Activated naive CD8-positive, alpha-beta T cell treated with anti-CD3 and anti-CD28 coated beads, Interleukin-2, amount 50 U/mL, for 24 hours (primary cell): ENCODE measurements at regions not wholly inside any gene's neighbourhood (a gene's known extent, or its start where the extent isn't known, plus 50 kb on each side); places are given as distances from the start of the nearest gene placed in this dataset.
"Not testable (repeated sequence)": the region's sequence is repeated elsewhere in the genome, so short reads cannot be mapped to it uniquely, and the experiment has no call there.

ENCODE experiments used
- ATAC-seq: fragments of 150-1000 bp; cut with Tn5 transposase; one replicate; pipeline ENCODE4 v1.10.0; 2021
- DNase-seq: peaks from one replicate; pipeline ENCODE4 v3.0.0; 2021
- H3K27ac Mint-ChIP-seq: one replicate; pipeline ENCODE4 v1.8.0; 2021; ENCODE audit warnings: mild to moderate bottlenecking, mixed read lengths
- H3K27me3 Mint-ChIP-seq: one replicate; pipeline ENCODE4 v1.8.0; 2021; ENCODE audit warnings: mixed read lengths
- H3K36me3 Mint-ChIP-seq: one replicate; pipeline ENCODE4 v1.8.0; 2021; ENCODE audit warnings: low read depth, mixed read lengths
- H3K4me1 Mint-ChIP-seq: one replicate; pipeline ENCODE4 v1.8.0; 2021; ENCODE audit warnings: mixed read lengths
- H3K4me3 Mint-ChIP-seq: one replicate; pipeline ENCODE4 v1.8.0; 2021; ENCODE audit warnings: mild to moderate bottlenecking, moderate library complexity, mixed read lengths
- H3K9me3 Mint-ChIP-seq: one replicate; pipeline ENCODE4 v1.8.0; 2021; ENCODE audit warnings: mixed read lengths

GRCh38 chr7:12827920-12828319, 140.5 kb downstream of the ARL4A start:
- H3K4me1 Mint-ChIP-seq = no peaks in the 10 kb centered on the region
- H3K36me3 Mint-ChIP-seq = no peaks in the 10 kb centered on the region
- DNase-seq = no peak
- H3K9me3 Mint-ChIP-seq = peaks cover 2% of the 10 kb centered on the region
- no peak overlapping the region for H3K27ac Mint-ChIP-seq
- no peak overlapping the region for H3K4me3 Mint-ChIP-seq
- no peak for ATAC-seq
- peaks cover 3% of the 10 kb centered on the region for H3K27me3 Mint-ChIP-seq

DNA sequence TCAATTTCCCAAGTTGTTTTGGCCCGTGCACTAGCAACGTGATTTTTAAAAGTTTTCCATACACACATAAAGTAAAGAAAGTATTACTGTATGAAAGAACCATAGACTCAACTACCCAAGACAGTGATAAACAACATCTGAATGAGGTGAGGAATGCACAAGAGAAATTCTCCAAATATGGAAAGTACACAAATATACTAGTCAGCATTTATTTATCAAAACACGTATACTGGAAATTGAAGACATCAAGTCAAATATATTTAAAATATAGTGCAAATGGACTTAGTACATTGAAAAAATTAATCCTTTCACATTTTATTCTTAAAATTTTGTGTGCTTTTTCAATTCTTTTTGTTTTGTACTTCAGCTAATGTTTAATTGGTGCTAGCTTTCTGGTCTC, 143.6 kb downstream of the ARL4A start:
- ATAC-seq = no peak
- Mint-ChIP-seq H3K27me3 (peaks cover 3% of the 10 kb centered on the region), H3K36me3 (no peaks in the 10 kb centered on the region), H3K4me1 (no peaks in the 10 kb centered on the region), H3K4me3 (no peak overlapping the region), H3K27ac (no peak overlapping the region), H3K9me3 (peaks cover 20% of the 10 kb centered on the region)
- DNase-seq = no peak

- Mint-ChIP-seq H3K36me3 (no peaks in the 10 kb centered on the region), H3K27me3 (peaks cover 5% of the 10 kb centered on the region), H3K4me1 (no peaks in the 10 kb centered on the region), H3K4me3 (no peak overlapping the region), H3K27ac (no peak overlapping the region), H3K9me3 (peaks cover 20% of the 10 kb centered on the region)
- no peak for ATAC-seq
- DNase-seq = no peak
Measured at GRCh38 chr7:12833829-12834228, 146.4 kb downstream of the ARL4A start.

GRCh38 chr7:12834782-12835181, 147.3 kb downstream of the ARL4A start:
- no peaks in the 10 kb centered on the region for H3K4me1 Mint-ChIP-seq

GRCh38 chr7:12839508-12840153, 152.2 kb downstream of the ARL4A start:
- no peak for DNase-seq
- H3K36me3 Mint-ChIP-seq = no peaks in the 10 kb centered on the region
- peaks cover 11% of the 10 kb centered on the region for H3K9me3 Mint-ChIP-seq
- H3K4me1 Mint-ChIP-seq = no peaks in the 10 kb centered on the region
- H3K27me3 Mint-ChIP-seq = peaks cover 2% of the 10 kb centered on the region
- no peak overlapping the region for H3K27ac Mint-ChIP-seq
- ATAC-seq = no peak
- H3K4me3 Mint-ChIP-seq = no peak overlapping the region

More at GRCh38 chr7:12834782-12835181, 147.3 kb downstream of the ARL4A start:
- peaks cover 5% of the 10 kb centered on the region for H3K27me3 Mint-ChIP-seq
- H3K36me3 Mint-ChIP-seq = no peaks in the 10 kb centered on the region
- DNase-seq (no peak), ATAC-seq (no peak)
- no peak overlapping the region for H3K27ac Mint-ChIP-seq
- peaks cover 20% of the 10 kb centered on the region for H3K9me3 Mint-ChIP-seq
- no peak overlapping the region for H3K4me3 Mint-ChIP-seq

- not testable (repeated sequence) for H3K4me3 Mint-ChIP-seq, DNase-seq, H3K27ac Mint-ChIP-seq, ATAC-seq, H3K36me3 Mint-ChIP-seq, H3K4me1 Mint-ChIP-seq, H3K27me3 Mint-ChIP-seq
- peaks cover 15% of the 10 kb centered on the region for H3K9me3 Mint-ChIP-seq
Measured at GRCh38 chr7:12844732-12845131, 157.3 kb downstream of the ARL4A start.

DNA sequence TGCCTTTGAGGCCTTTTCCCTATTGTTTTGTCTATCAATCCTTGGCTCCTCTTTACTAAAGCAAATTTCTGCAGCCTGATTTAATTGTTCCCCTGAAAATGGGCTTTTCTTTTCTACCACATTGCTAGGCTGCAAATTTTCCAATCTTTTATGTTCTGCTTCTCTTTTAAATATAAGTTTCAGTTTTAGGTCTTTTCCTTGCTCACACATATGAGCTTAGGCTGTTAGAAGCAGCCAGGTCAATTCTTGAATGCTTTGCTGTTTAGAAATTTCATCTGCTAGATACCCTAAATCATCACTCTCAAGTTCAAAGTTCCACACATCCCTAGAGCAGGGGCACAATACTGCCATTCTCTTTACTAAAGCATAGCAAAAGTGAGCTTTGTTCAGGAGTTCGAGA, 159.6 kb downstream of the ARL4A start:
- H3K9me3 Mint-ChIP-seq = peaks cover 15% of the 10 kb centered on the region
- DNase-seq = no peak
- no peaks in the 10 kb centered on the region for H3K36me3 Mint-ChIP-seq
- H3K27me3 Mint-ChIP-seq = no peaks in the 10 kb centered on the region
- ATAC-seq = no peak
- no peak overlapping the region for H3K4me3 Mint-ChIP-seq
- no peaks in the 10 kb centered on the region for H3K4me1 Mint-ChIP-seq
- no peak overlapping the region for H3K27ac Mint-ChIP-seq

DNA sequence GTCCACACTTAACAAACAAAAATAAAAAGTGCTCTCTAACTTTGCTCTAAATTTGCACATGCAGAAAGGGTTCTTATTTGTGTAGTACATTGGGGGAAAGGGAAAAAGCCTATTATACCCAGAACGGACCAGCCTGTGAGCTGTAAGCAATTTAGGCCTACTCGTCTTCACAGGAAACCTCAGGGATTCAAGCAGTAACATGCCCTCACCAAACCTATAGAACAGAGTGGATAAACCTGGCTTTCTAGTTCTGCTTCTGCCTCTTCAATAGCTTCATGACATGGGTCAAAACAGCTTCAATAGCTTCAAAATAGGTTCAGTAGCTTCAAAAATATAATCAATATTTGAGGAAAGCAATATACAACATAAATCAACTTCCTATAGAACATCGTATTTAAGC, 163.7 kb downstream of the ARL4A start:
- ATAC-seq (no peak), DNase-seq (no peak)
- Mint-ChIP-seq H3K27me3 (no peaks in the 10 kb centered on the region), H3K36me3 (no peaks in the 10 kb centered on the region), H3K9me3 (peaks cover 10% of the 10 kb centered on the region), H3K4me1 (no peaks in the 10 kb centered on the region), H3K27ac (no peak overlapping the region), H3K4me3 (no peak overlapping the region)

DNA sequence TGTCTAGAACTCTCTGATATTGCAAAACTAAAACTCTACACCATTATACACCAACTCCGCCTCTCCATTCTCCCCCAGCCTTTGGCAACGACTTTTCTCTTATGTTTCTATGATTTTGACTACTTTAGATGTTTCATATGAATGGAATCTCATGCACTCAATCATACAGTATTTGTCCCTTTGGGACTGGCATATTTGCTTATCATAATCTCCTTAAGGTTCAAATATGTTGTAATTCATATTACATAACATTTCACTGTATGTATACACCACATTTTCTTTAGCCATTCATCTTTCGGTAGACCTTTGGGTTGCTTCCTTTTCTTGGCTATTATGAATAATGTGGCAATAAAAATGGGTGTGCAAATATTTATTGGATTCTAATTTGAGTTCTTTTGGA, 164.4 kb downstream of the ARL4A start:
- Mint-ChIP-seq H3K4me3 (no peak overlapping the region), H3K27me3 (no peaks in the 10 kb centered on the region), H3K9me3 (peaks cover 9% of the 10 kb centered on the region), H3K36me3 (no peaks in the 10 kb centered on the region), H3K4me1 (no peaks in the 10 kb centered on the region), H3K27ac (no peak overlapping the region)
- ATAC-seq (no peak), DNase-seq (no peak)

DNA sequence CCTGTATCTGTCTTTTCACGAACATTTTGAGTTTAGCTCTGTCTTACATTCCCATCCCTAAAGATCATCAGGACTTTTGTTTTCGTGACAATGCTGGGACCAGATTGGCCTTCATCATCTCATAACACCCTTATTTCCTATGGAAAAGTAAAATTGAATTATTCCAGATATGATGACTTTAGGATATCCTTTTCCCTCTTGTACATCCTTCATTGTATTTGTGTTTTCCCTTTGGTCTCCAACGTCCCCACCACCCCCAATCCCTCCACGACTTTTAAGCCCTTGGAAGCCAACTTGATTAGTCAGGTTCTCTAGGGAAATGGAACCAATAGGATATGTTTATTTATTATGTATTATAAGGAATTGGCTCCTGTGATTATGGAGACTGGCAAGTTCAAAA, 167.6 kb downstream of the ARL4A start:
- Mint-ChIP-seq H3K27me3 (no peaks in the 10 kb centered on the region), H3K4me1 (no peaks in the 10 kb centered on the region), H3K36me3 (no peaks in the 10 kb centered on the region), H3K9me3 (no peaks in the 10 kb centered on the region), H3K4me3 (no peak overlapping the region), H3K27ac (no peak overlapping the region)
- no peak for ATAC-seq
- no peak for DNase-seq

GRCh38 chr7:12859761-12860160, 172.3 kb downstream of the ARL4A start:
- H3K27ac Mint-ChIP-seq = no peak overlapping the region
- H3K9me3 Mint-ChIP-seq = no peaks in the 10 kb centered on the region
- no peak overlapping the region for H3K4me3 Mint-ChIP-seq
- no peaks in the 10 kb centered on the region for H3K27me3 Mint-ChIP-seq
- DNase-seq (no peak), ATAC-seq (no peak)
- no peaks in the 10 kb centered on the region for H3K36me3 Mint-ChIP-seq
- no peaks in the 10 kb centered on the region for H3K4me1 Mint-ChIP-seq

- H3K9me3 Mint-ChIP-seq = no peaks in the 10 kb centered on the region
- no peak for ATAC-seq
- no peaks in the 10 kb centered on the region for H3K36me3 Mint-ChIP-seq
- no peak overlapping the region for H3K27ac Mint-ChIP-seq
- DNase-seq = no peak
- H3K4me3 Mint-ChIP-seq = no peak overlapping the region
- no peaks in the 10 kb centered on the region for H3K4me1 Mint-ChIP-seq
- H3K27me3 Mint-ChIP-seq = peaks cover 2% of the 10 kb centered on the region
Measured at GRCh38 chr7:12861070-12861469, 173.6 kb downstream of the ARL4A start.

GRCh38 chr7:12862146-12862545, 174.7 kb downstream of the ARL4A start:
- Mint-ChIP-seq H3K4me1 (no peaks in the 10 kb centered on the region), H3K36me3 (no peaks in the 10 kb centered on the region), H3K27ac (no peak overlapping the region), H3K9me3 (no peaks in the 10 kb centered on the region), H3K4me3 (no peak overlapping the region), H3K27me3 (peaks cover 2% of the 10 kb centered on the region)
- DNase-seq = no peak
- no peak for ATAC-seq

GRCh38 chr7:12864470-12865046, 177.1 kb downstream of the ARL4A start:
- H3K27me3 Mint-ChIP-seq = peaks cover 2% of the 10 kb centered on the region
- peak; percentile 43 for ATAC-seq

DNA sequence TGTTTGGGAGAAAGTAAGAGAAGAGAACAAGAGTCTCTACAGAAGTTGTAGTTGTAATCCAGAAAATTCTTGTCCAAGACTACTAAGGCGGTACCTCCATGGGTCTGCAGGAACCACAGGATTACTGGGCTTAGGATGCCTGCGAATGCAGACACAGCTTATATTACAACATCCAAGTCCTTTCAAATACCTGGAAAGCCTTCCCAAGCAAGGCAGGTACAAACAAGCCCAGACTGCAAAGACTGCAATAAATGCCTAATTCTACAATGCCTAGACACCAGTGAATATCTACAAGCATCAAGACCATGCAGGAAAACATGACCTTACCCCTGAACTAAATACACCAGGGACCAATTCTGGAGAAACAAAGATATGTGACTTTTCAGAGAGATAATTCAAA, 178.2 kb downstream of the ARL4A start:
- H3K36me3 Mint-ChIP-seq = no peaks in the 10 kb centered on the region
- DNase-seq (no peak), ATAC-seq (no peak)
- no peaks in the 10 kb centered on the region for H3K4me1 Mint-ChIP-seq
- H3K9me3 Mint-ChIP-seq = no peaks in the 10 kb centered on the region
- peaks cover 2% of the 10 kb centered on the region for H3K27me3 Mint-ChIP-seq
- H3K4me3 Mint-ChIP-seq = no peak overlapping the region
- H3K27ac Mint-ChIP-seq = no peak overlapping the region

More at GRCh38 chr7:12864470-12865046, 177.1 kb downstream of the ARL4A start:
- Mint-ChIP-seq H3K4me1 (no peaks in the 10 kb centered on the region), H3K4me3 (no peak overlapping the region), H3K9me3 (no peaks in the 10 kb centered on the region), H3K27ac (no peak overlapping the region), H3K36me3 (no peaks in the 10 kb centered on the region)
- no peak for DNase-seq

- no peak for DNase-seq
- ATAC-seq = no peak
- no peaks in the 10 kb centered on the region for H3K9me3 Mint-ChIP-seq
- no peak overlapping the region for H3K4me3 Mint-ChIP-seq
- no peak overlapping the region for H3K27ac Mint-ChIP-seq
- no peaks in the 10 kb centered on the region for H3K36me3 Mint-ChIP-seq
- H3K27me3 Mint-ChIP-seq = peaks cover 2% of the 10 kb centered on the region
- no peaks in the 10 kb centered on the region for H3K4me1 Mint-ChIP-seq
Measured at GRCh38 chr7:12866207-12866606, 178.8 kb downstream of the ARL4A start.
